PFSK-1 (cell line): ENCODE measurements at regions not wholly inside any gene's neighbourhood (a gene's known extent, or its start where the extent isn't known, plus 50 kb on each side); places are given as distances from the start of the nearest gene placed in this dataset.

Experiments used
- FOXP2 ChIP-seq: optimal IDR thresholded peaks from 2 replicates; pipeline ENCODE3; 2011; ENCODE audit warnings: borderline replicate concordance, control low read depth, inconsistent platforms; ENCODE audit not compliant: insufficient read depth; ENCODE audit errors: extremely low read length, extremely low read depth
- POLR2AphosphoS5 ChIP-seq: IDR thresholded peaks from 2 replicates; pipeline ENCODE4 v1.6.1; 2012; ENCODE audit warnings: low read depth, mild to moderate bottlenecking, control low read depth, low read length, moderate library complexity
- REST ChIP-seq, 2 experiments: IDR thresholded peaks; 2 replicates each; pipeline versions ENCODE4 v1.6.1 to v1.8.0; 2011 to 2012; ENCODE audit warnings: low read depth in 2 of 2, low read length in 2 of 2, control low read depth in 1 of 2, inconsistent platforms in 1 of 2, mild to moderate bottlenecking in 1 of 2, moderate library complexity in 1 of 2; ENCODE audit not compliant: insufficient read depth in 1 of 2
- SIN3A ChIP-seq: IDR thresholded peaks from 2 replicates; pipeline ENCODE4 v1.6.1; 2012; ENCODE audit warnings: mild to moderate bottlenecking, low read length, moderate library complexity, borderline replicate concordance; ENCODE audit not compliant: insufficient read depth
- TAF1 ChIP-seq: IDR thresholded peaks from 2 replicates; pipeline ENCODE4 v1.6.1; 2012; ENCODE audit warnings: low read length, control low read depth, borderline replicate concordance; ENCODE audit not compliant: insufficient read depth

DNA sequence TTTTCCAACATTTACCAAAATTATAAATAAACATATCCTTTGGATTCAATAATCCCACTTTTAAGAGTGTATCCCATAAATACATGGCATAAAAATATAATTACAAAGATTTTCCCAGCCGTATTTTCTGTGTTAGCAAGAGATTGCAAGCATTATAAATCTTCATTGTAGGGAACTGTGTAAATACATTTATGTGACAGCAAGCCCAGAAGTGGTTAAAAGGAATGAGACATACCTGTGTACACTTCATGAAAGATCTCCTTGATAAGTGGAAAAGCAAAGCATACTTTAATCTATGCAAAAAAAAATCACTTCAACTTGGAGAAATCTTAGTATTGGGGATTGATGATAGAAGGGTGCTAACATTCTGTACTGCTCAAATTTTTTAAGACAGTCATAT, 173.1 kb downstream of the GASK1B start:
- TF ChIP-seq REST (IDR thresholded peaks at IDR 0.05; ENCODE audit: insufficient read depth in 1 of 2, low read depth in 2 of 2, low read length in 2 of 2) (no peak), FOXP2 (no peak), SIN3A (no peak), POLR2AphosphoS5 (no peak), TAF1 (no peak)

DNA sequence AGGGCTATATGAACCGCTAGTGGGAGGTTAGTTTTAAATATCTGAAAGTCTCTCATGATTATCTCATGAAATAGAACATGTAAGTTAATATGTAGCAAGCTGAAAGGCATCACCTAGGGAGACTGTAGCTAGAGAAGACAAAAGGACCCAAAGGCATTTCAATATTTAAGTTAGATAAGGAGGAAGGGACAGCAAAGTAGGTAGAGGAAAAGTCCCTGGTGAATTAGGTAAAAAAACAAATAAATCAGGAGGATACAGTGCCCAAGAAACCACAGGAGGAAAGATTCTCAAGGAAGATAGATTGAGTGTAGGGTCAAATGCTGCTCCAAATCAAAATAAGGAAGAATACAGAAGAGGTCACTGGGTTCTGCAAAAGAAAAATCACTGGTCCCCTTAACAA, 175.5 kb downstream of the GASK1B start:
- no peak for TF ChIP-seq FOXP2
- TF ChIP-seq REST (IDR thresholded peaks at IDR 0.05; ENCODE audit: insufficient read depth in 1 of 2, low read depth in 2 of 2, low read length in 2 of 2) = no peak
- no peak for TF ChIP-seq TAF1
- no peak for TF ChIP-seq SIN3A
- no peak for TF ChIP-seq POLR2AphosphoS5

- TF ChIP-seq TAF1 (no peak), SIN3A (no peak), REST (IDR thresholded peaks at IDR 0.05; ENCODE audit: insufficient read depth in 1 of 2, low read depth in 2 of 2, low read length in 2 of 2) (peak in 1 of 2 experiments; percentile 41; a peak in 1 of 4 replicates)
Measured at GRCh38 chr4:157996061-157997028, 176.5 kb downstream of the GASK1B start.

- TF ChIP-seq REST (IDR thresholded peaks at IDR 0.05; ENCODE audit: insufficient read depth in 1 of 2, low read depth in 2 of 2, low read length in 2 of 2) (no peak), FOXP2 (no peak), SIN3A (no peak), TAF1 (no peak), POLR2AphosphoS5 (no peak)
Measured at GRCh38 chr4:157994863-157995262, 178.0 kb downstream of the GASK1B start.
